ENCODE measurements at regions not wholly inside any gene's neighbourhood (a gene's known extent, or its start where the extent isn't known, plus 50 kb on each side); places are given as distances from the start of the nearest gene placed in this dataset.

DNA sequence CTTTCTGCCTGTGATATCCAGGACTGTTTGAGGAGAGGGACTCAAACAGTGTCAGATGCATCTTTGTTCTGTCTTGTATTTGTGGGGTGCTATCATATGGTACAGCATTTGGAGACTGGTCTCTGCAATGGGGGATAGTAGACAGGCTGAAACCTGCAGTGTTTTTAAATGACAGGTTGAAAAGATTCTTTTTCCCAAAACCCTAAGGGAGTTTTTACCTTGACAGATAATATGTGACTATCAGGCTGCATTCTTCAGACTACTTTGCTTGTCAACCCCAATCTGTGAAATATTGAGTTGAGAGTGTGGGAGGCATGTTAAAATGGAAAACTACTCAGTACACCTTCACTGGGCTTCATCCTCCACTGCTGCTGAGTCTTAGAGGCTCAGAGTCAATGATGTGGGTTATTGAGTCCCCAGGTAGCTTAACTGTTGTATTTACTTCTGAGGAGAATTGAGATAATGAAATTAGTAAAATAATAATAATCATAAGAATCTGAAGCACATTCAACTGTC lies 274.9 kb downstream of the GASK1B start:
- Histone ChIP-seq H3K4me2 (ENCODE audit: low read length) (no peak overlapping the region), H3K4me1 (ENCODE audit: control insufficient read depth, insufficient read depth, low read length) (peaks cover 6% of the 10 kb centered on the region), H3K9ac (ENCODE audit: low read depth, low read length) (no peak overlapping the region), H3K9me3 (replicated peaks; ENCODE audit: low read length) (no peaks in the 10 kb centered on the region), H3K36me3 (ENCODE audit: insufficient read depth, low read length) (no peaks in the 10 kb centered on the region), H3K4me3 (ENCODE audit: low read length) (no peak overlapping the region), H3K27me3 (ENCODE audit: control insufficient read depth, insufficient read depth, low read length) (no peaks in the 10 kb centered on the region)

DNA sequence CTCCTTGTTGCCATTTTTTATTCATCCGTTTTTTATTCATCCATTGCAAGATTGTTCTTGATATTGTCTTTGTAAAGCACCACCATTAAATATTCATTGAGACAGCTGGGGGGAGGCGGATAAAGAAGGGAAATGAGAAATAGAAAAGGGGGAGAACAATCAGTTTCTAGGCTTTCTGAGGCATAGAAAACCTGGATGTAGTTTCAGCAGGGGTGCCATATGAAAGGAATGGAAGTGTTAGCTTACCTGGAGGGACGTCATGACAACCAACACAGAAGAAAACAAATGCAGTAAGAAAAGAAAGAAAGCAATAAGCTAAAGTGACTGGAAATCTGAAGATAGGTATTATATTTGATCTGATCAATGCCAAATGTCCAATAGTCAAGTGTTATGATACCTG lies 276.1 kb downstream of the GASK1B start:
- Histone ChIP-seq H3K9ac (ENCODE audit: low read depth, low read length) (no peak overlapping the region), H3K4me2 (ENCODE audit: low read length) (no peak overlapping the region), H3K36me3 (ENCODE audit: insufficient read depth, low read length) (no peaks in the 10 kb centered on the region), H3K9me3 (replicated peaks; ENCODE audit: low read length) (no peaks in the 10 kb centered on the region), H3K4me3 (ENCODE audit: low read length) (no peak overlapping the region), H3K4me1 (ENCODE audit: control insufficient read depth, insufficient read depth, low read length) (peaks cover 6% of the 10 kb centered on the region), H3K27me3 (ENCODE audit: control insufficient read depth, insufficient read depth, low read length) (no peaks in the 10 kb centered on the region)

DNA sequence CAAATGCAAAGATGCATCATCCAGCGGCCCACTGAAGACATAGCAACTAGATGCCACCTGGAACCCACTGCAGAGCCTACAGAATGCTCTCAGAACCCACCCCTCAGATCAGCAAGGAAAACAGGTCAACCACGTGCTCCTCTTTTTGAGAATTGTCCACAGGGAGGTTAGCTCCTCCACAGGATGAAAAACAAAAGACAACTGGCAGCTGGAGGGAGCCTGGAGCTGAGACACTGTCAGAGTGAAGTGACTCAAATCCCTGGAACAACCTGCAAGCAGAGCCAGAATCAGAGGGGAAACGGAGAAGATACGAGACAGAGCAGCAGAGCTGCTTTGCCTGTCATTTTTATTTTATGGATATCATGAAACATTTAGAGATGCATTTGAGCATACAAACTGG lies 277.6 kb downstream of the GASK1B start:
- H3K9me3 ChIP-seq (replicated peaks; ENCODE audit: low read length), result no peaks in the 10 kb centered on the region
- no peak overlapping the region for H3K9ac ChIP-seq (ENCODE audit: low read depth, low read length)
- no peak overlapping the region for H3K4me3 ChIP-seq (ENCODE audit: low read length)
- H3K27me3 ChIP-seq (ENCODE audit: control insufficient read depth, insufficient read depth, low read length), result no peaks in the 10 kb centered on the region
- H3K36me3 ChIP-seq (ENCODE audit: insufficient read depth, low read length), result no peaks in the 10 kb centered on the region
- no peak overlapping the region for H3K4me2 ChIP-seq (ENCODE audit: low read length)
- peaks cover 6% of the 10 kb centered on the region for H3K4me1 ChIP-seq (ENCODE audit: control insufficient read depth, insufficient read depth, low read length)

DNA sequence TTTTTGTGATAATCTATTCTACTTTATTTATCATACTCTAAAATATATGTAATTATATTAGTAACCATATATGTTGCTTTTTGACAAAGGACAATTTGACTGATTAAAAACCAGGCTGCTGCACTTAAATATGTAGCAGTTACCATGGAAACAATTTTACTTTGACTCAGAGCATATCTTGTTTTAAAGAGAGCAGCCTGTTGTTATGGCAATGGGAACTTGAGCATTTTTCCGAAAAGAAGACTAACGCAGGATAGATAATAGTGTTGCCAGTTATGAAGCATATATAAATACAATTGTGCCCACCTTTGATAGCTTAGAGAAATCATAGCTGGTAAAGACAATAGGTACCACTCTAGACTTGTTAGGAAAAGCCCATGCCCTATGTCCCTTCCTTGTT lies 283.0 kb downstream of the GASK1B start:
- Histone ChIP-seq H3K4me1 (ENCODE audit: control insufficient read depth, insufficient read depth, low read length) (no peaks in the 10 kb centered on the region), H3K36me3 (ENCODE audit: insufficient read depth, low read length) (no peaks in the 10 kb centered on the region), H3K4me3 (ENCODE audit: low read length) (no peak overlapping the region), H3K9me3 (replicated peaks; ENCODE audit: low read length) (no peaks in the 10 kb centered on the region), H3K9ac (ENCODE audit: low read depth, low read length) (no peak overlapping the region), H3K27me3 (ENCODE audit: control insufficient read depth, insufficient read depth, low read length) (no peaks in the 10 kb centered on the region), H3K4me2 (ENCODE audit: low read length) (no peak overlapping the region)

DNA sequence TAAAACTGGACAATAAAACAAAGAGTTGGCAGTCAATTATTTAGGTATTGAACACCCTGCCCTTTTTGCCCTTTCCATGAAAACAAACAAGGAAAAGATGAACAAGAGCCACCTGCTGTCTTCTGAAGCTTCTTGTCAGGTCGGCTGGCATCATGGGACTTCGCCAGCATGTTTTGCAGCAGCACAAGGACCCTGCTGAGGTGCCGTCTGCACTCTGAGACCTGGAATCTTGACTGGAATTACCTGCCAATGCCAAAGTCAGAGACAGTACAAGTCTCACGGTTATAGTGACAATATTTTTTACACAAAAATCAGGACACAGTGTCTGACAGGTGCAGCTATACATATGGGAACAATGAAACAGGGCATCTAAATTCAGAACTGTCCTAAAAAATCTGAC lies 284.5 kb downstream of the GASK1B start:
- no peaks in the 10 kb centered on the region for H3K36me3 ChIP-seq (ENCODE audit: insufficient read depth, low read length)
- no peaks in the 10 kb centered on the region for H3K4me1 ChIP-seq (ENCODE audit: control insufficient read depth, insufficient read depth, low read length)
- H3K4me2 ChIP-seq (ENCODE audit: low read length), result no peak overlapping the region
- no peaks in the 10 kb centered on the region for H3K27me3 ChIP-seq (ENCODE audit: control insufficient read depth, insufficient read depth, low read length)
- H3K4me3 ChIP-seq (ENCODE audit: low read length), result no peak overlapping the region
- H3K9me3 ChIP-seq (replicated peaks; ENCODE audit: low read length), result no peaks in the 10 kb centered on the region
- H3K9ac ChIP-seq (ENCODE audit: low read depth, low read length), result no peak overlapping the region

DNA sequence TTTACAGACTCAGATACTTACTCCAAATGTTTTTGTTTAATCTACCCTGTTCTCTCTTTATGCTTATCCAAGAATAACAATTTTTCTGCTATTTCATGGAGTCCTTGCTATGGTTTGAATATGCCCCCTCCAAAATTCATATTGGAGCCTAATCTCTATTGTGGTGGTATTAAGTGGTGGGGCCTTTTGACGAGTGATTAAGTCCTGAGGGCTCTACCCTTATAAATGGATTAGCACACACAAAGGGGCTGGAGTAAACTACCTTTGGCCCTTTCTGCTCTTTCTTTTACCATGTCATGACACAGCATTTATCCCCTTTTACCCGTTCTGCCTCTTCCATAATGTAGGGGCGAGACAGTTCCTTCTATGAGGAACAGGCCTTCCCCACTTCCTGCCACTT lies 285.5 kb downstream of the GASK1B start:
- no peaks in the 10 kb centered on the region for H3K4me1 ChIP-seq (ENCODE audit: control insufficient read depth, insufficient read depth, low read length)
- no peak overlapping the region for H3K4me2 ChIP-seq (ENCODE audit: low read length)
- no peaks in the 10 kb centered on the region for H3K9me3 ChIP-seq (replicated peaks; ENCODE audit: low read length)
- H3K9ac ChIP-seq (ENCODE audit: low read depth, low read length), result no peak overlapping the region
- H3K27me3 ChIP-seq (ENCODE audit: control insufficient read depth, insufficient read depth, low read length), result no peaks in the 10 kb centered on the region
- H3K36me3 ChIP-seq (ENCODE audit: insufficient read depth, low read length), result no peaks in the 10 kb centered on the region
- H3K4me3 ChIP-seq (ENCODE audit: low read length), result no peak overlapping the region

DNA sequence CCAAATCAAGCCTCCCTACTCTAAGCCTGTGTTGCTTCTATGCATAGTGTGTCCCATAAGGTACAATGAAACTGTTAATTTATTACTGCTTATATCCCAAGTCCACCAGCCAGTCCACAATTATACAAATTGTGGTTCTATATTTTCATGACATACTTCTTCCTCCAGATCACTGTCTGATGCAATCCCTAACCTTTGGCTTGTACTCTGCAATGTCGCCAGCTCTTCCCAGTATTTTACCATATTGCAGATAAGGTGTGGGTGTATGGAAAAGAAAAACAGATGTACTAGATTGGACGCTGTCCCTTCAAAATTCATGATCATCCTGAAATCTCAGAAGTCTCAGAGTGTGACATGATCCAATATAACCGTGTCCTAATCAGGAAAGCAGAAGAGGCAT lies 286.2 kb downstream of the GASK1B start:
- H3K27me3 ChIP-seq (ENCODE audit: control insufficient read depth, insufficient read depth, low read length), result no peaks in the 10 kb centered on the region
- H3K4me3 ChIP-seq (ENCODE audit: low read length), result no peak overlapping the region
- no peaks in the 10 kb centered on the region for H3K4me1 ChIP-seq (ENCODE audit: control insufficient read depth, insufficient read depth, low read length)
- H3K9ac ChIP-seq (ENCODE audit: low read depth, low read length), result no peak overlapping the region
- no peak overlapping the region for H3K4me2 ChIP-seq (ENCODE audit: low read length)
- H3K36me3 ChIP-seq (ENCODE audit: insufficient read depth, low read length), result no peaks in the 10 kb centered on the region
- no peaks in the 10 kb centered on the region for H3K9me3 ChIP-seq (replicated peaks; ENCODE audit: low read length)

DNA sequence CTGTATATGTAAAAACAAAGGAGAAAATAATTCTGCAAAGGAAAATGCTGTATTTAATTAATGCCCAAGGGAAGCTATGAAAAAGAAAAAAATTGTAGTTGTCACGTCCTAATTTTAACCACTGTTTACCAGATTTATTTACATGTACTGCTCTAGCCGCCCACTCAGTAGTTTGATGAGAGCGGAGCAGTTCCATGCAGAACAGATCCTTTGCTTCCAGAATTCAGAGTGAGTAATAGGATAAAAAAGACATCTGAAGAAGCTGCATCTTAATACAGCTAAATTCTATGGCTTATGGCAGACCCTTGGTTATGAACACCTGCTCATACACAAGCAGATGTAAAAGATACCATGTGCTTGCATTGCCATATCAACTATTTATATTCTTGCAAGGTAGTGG lies 287.0 kb downstream of the GASK1B start:
- no peak overlapping the region for H3K4me2 ChIP-seq (ENCODE audit: low read length)
- no peaks in the 10 kb centered on the region for H3K4me1 ChIP-seq (ENCODE audit: control insufficient read depth, insufficient read depth, low read length)
- H3K36me3 ChIP-seq (ENCODE audit: insufficient read depth, low read length), result no peaks in the 10 kb centered on the region
- no peak overlapping the region for H3K4me3 ChIP-seq (ENCODE audit: low read length)
- H3K9ac ChIP-seq (ENCODE audit: low read depth, low read length), result no peak overlapping the region
- no peaks in the 10 kb centered on the region for H3K9me3 ChIP-seq (replicated peaks; ENCODE audit: low read length)
- H3K27me3 ChIP-seq (ENCODE audit: control insufficient read depth, insufficient read depth, low read length), result no peaks in the 10 kb centered on the region

DNA sequence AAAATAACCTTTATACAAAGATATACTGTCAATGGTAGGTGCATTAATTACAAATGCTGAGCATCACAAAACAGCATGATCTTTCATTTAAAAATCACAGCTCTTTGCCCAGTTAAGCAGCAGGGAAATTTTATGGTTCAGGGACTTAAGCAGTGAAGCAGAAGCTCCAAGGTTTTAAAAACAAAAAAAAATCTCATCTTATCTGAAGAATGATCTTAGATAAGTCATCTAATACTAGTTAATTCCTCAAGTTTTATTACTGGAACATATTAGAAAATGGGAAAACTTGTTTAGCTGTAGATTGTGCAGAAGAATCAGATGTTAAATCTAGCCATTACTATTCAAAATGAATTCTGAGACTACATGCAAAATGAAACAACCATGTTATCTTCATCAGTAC lies 289.9 kb downstream of the GASK1B start:
- Histone ChIP-seq H3K9ac (ENCODE audit: low read depth, low read length) (no peak overlapping the region), H3K9me3 (replicated peaks; ENCODE audit: low read length) (no peaks in the 10 kb centered on the region), H3K27me3 (ENCODE audit: control insufficient read depth, insufficient read depth, low read length) (no peaks in the 10 kb centered on the region), H3K36me3 (ENCODE audit: insufficient read depth, low read length) (no peaks in the 10 kb centered on the region), H3K4me3 (ENCODE audit: low read length) (no peak overlapping the region), H3K4me1 (ENCODE audit: control insufficient read depth, insufficient read depth, low read length) (no peaks in the 10 kb centered on the region), H3K4me2 (ENCODE audit: low read length) (no peak overlapping the region)

DNA sequence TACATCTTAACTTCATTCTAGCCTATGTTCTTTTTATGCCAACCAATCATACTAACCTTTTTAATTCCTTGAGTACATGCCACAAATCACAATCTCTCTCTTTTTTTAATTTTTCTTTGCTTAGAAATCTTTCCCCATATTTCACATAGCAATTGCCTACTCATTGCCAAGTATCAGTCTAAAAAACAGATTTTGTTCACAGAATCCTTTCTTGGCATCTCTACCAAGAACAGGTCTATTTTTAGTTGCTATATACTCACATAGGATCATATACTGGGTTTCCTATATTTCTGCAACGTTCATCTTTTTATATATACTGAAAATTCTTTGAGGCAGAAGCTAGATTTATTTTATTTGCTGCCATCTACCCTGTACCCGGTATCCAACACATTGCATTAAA lies 292.1 kb downstream of the GASK1B start:
- Histone ChIP-seq H3K9ac (ENCODE audit: low read depth, low read length) (no peak overlapping the region), H3K9me3 (replicated peaks; ENCODE audit: low read length) (no peaks in the 10 kb centered on the region), H3K4me1 (ENCODE audit: control insufficient read depth, insufficient read depth, low read length) (no peaks in the 10 kb centered on the region), H3K27me3 (ENCODE audit: control insufficient read depth, insufficient read depth, low read length) (no peaks in the 10 kb centered on the region), H3K4me2 (ENCODE audit: low read length) (no peak overlapping the region), H3K36me3 (ENCODE audit: insufficient read depth, low read length) (no peaks in the 10 kb centered on the region), H3K4me3 (ENCODE audit: low read length) (no peak overlapping the region)

DNA sequence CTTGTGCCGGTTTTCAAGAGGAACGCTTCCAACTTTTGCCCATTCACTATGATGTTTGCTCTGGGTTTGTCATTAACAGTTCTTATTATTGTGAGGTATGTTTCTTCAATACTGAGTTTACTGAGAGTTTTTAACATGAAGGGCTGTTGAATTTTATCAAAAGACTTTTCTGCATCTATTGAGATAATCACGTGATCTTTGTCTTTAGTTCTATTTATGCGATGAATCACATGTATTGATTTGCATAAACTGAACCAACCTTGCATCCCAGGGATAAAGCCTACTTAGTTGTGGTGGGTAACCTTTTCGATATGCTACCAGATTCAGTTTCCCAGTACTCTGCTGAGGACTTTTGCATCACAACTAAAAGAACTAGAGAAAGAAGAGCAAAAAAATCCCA lies 318.0 kb downstream of the GASK1B start:
- H3K4me3 ChIP-seq (ENCODE audit: low read length), result no peak overlapping the region
- no peaks in the 10 kb centered on the region for H3K27me3 ChIP-seq (ENCODE audit: control insufficient read depth, insufficient read depth, low read length)
- no peaks in the 10 kb centered on the region for H3K4me1 ChIP-seq (ENCODE audit: control insufficient read depth, insufficient read depth, low read length)
- no peak overlapping the region for H3K9ac ChIP-seq (ENCODE audit: low read depth, low read length)
- H3K36me3 ChIP-seq (ENCODE audit: insufficient read depth, low read length), result no peaks in the 10 kb centered on the region
- H3K4me2 ChIP-seq (ENCODE audit: low read length), result no peak overlapping the region
- no peaks in the 10 kb centered on the region for H3K9me3 ChIP-seq (replicated peaks; ENCODE audit: low read length)

DNA sequence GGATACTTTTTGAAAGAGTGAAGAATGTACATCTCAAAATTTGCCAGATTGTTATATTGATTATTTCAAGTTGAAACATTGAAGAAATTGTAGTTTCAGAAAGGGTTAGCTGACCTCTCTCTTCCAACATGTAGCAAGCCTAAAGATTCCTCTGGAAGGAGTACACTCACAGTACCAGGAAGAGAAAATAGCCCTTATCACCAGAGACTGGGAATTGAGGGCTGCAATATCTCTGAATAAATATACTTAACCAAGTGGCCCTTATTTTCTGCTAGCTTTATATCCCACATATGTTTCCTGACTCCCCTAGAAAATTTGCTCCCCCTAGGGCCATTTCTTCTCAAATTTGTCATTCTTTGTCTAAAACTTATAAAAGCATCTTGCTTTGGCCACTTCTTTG lies 332.2 kb downstream of the GASK1B start:
- H3K27me3 ChIP-seq (ENCODE audit: control insufficient read depth, insufficient read depth, low read length), result no peaks in the 10 kb centered on the region
- H3K9me3 ChIP-seq (replicated peaks; ENCODE audit: low read length), result no peaks in the 10 kb centered on the region
- H3K4me3 ChIP-seq (ENCODE audit: low read length), result no peak overlapping the region
- no peak overlapping the region for H3K4me2 ChIP-seq (ENCODE audit: low read length)
- no peaks in the 10 kb centered on the region for H3K4me1 ChIP-seq (ENCODE audit: control insufficient read depth, insufficient read depth, low read length)
- no peaks in the 10 kb centered on the region for H3K36me3 ChIP-seq (ENCODE audit: insufficient read depth, low read length)
- H3K9ac ChIP-seq (ENCODE audit: low read depth, low read length), result no peak overlapping the region
